Astrocyte (in vitro differentiated cells and primary cell): ENCODE measurements at regions not wholly inside any gene's neighbourhood (a gene's known extent, or its start where the extent isn't known, plus 50 kb on each side); places are given as distances from the start of the nearest gene placed in this dataset.

Experiments
- CTCF ChIP-seq: IDR thresholded peaks from 2 replicates; pipeline ENCODE4 v1.5.1; 2011; ENCODE audit warnings: low read depth, mild to moderate bottlenecking, inconsistent platforms, low read length, moderate library complexity; ENCODE audit not compliant: insufficient read depth
- EZH2 ChIP-seq: IDR thresholded peaks from 2 replicates; pipeline ENCODE4 v1.6.1; 2012; ENCODE audit warnings: mild to moderate bottlenecking, low read length, inconsistent platforms; ENCODE audit not compliant: insufficient read depth

GRCh38 chr16:47907109-47907508 is 248.7 kb downstream of the ABCC12 start:
- TF ChIP-seq CTCF (no peak), EZH2 (no peak)
